ENCODE measurements at regions not wholly inside any gene's neighbourhood (a gene's known extent, or its start where the extent isn't known, plus 50 kb on each side); places are given as distances from the start of the nearest gene placed in this dataset.

DNA sequence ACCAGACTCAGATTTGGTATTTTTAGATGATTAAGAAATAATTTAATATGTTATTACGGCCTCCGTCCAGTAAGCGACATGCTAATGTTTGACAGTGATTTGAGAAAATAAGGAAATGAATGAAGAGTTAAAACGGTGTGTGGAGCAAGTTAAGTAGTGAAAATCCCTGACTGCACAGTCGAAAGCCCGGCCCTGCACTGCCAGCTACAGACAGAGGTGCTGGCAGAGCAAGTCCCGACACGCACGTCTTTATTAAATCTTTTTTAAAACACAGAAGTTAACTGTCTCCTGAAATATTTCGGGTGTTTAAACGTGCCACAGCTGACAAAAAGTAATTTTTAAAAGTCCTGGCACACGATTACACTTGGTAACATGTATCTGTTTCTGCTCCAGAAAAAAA lies 293.4 kb upstream of the RNF32 start:
- H3K27me3 ChIP-seq (ENCODE audit: control insufficient read depth, insufficient read depth, low read length) = peaks cover 7% of the 10 kb centered on the region; the same call in 1 of the 2 replicates
- no peak overlapping the region for H3K27ac ChIP-seq (ENCODE audit: low read length)
- no peak for TF ChIP-seq TCF7L2 (IDR thresholded peaks at IDR 0.05; ENCODE audit: low read depth, low read length)
- TF ChIP-seq, protein P1, sequence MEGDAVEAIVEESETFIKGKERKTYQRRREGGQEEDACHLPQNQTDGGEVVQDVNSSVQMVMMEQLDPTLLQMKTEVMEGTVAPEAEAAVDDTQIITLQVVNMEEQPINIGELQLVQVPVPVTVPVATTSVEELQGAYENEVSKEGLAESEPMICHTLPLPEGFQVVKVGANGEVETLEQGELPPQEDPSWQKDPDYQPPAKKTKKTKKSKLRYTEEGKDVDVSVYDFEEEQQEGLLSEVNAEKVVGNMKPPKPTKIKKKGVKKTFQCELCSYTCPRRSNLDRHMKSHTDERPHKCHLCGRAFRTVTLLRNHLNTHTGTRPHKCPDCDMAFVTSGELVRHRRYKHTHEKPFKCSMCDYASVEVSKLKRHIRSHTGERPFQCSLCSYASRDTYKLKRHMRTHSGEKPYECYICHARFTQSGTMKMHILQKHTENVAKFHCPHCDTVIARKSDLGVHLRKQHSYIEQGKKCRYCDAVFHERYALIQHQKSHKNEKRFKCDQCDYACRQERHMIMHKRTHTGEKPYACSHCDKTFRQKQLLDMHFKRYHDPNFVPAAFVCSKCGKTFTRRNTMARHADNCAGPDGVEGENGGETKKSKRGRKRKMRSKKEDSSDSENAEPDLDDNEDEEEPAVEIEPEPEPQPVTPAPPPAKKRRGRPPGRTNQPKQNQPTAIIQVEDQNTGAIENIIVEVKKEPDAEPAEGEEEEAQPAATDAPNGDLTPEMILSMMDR (IDR thresholded peaks at IDR 0.05) = no peak
- TF ChIP-seq POLR2AphosphoS5 (IDR thresholded peaks at IDR 0.05; ENCODE audit: low read depth, low read length) = no peak
- no peak for TF ChIP-seq SIN3A (IDR thresholded peaks at IDR 0.05; ENCODE audit: borderline replicate concordance, insufficient read depth, low read depth, low read length)
- TF ChIP-seq, protein P2, sequence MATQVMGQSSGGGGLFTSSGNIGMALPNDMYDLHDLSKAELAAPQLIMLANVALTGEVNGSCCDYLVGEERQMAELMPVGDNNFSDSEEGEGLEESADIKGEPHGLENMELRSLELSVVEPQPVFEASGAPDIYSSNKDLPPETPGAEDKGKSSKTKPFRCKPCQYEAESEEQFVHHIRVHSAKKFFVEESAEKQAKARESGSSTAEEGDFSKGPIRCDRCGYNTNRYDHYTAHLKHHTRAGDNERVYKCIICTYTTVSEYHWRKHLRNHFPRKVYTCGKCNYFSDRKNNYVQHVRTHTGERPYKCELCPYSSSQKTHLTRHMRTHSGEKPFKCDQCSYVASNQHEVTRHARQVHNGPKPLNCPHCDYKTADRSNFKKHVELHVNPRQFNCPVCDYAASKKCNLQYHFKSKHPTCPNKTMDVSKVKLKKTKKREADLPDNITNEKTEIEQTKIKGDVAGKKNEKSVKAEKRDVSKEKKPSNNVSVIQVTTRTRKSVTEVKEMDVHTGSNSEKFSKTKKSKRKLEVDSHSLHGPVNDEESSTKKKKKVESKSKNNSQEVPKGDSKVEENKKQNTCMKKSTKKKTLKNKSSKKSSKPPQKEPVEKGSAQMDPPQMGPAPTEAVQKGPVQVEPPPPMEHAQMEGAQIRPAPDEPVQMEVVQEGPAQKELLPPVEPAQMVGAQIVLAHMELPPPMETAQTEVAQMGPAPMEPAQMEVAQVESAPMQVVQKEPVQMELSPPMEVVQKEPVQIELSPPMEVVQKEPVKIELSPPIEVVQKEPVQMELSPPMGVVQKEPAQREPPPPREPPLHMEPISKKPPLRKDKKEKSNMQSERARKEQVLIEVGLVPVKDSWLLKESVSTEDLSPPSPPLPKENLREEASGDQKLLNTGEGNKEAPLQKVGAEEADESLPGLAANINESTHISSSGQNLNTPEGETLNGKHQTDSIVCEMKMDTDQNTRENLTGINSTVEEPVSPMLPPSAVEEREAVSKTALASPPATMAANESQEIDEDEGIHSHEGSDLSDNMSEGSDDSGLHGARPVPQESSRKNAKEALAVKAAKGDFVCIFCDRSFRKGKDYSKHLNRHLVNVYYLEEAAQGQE (IDR thresholded peaks at IDR 0.05; ENCODE audit: insufficient read depth in 1 of 2, low read depth in 2 of 2, low read length in 1 of 2) = no peak
- intact Hi-C loops (cut with micrococcal nuclease; ENCODE audit: unreplicated experiment) = no loop called here
- H3K9me3 ChIP-seq (ENCODE audit: control insufficient read depth, insufficient read depth, low read depth, low read length) = no peaks in the 10 kb centered on the region
- POLR2A ChIA-PET = no interaction called here
- no peaks in the 10 kb centered on the region for H3K36me3 ChIP-seq (ENCODE audit: control insufficient read depth, insufficient read depth, low read length)
- H3K4me3 ChIP-seq (ENCODE audit: low read depth in 2 of 2, low read length in 2 of 2) = no peak overlapping the region
- CTCF ChIA-PET = no interaction called here
- H3K4me1 ChIP-seq (ENCODE audit: control insufficient read depth, insufficient read depth, low read length) = no peaks in the 10 kb centered on the region
- ATAC-seq = no peak
- BruUV-seq (replicated peaks) = no TSS peak
- no peak for DNase-seq (ENCODE audit: low read depth, low spot score)
- in situ Hi-C loops (cut with HindIII; ENCODE audit: low pct_unique_long_range_greater_than_20kb, low sequenced_read_pairs) = no loop called here

DNA sequence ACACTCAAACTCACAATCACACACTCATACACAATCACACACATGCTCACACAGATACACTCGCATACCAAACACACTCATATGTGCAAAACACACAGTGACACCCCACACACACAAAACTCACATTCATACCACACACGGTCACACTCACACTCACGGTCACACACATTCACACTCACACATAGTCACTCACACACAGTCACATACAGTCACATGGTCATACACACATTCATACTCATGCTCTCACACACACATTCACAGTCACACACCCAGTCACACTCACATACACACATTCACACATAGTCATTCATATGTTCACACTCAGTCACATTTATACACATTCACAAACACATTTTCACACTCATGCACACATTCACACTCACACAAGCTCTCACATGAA lies 296.0 kb upstream of the RNF32 start:
- ChIA-PET CTCF (no interaction called here), POLR2A (no interaction called here)
- ATAC-seq (no peak), DNase-seq (ENCODE audit: low read depth, low spot score) (no peak)
- Histone ChIP-seq H3K4me1 (ENCODE audit: control insufficient read depth, insufficient read depth, low read length) (no peaks in the 10 kb centered on the region), H3K27ac (ENCODE audit: low read length) (no peak overlapping the region), H3K36me3 (ENCODE audit: control insufficient read depth, insufficient read depth, low read length) (no peaks in the 10 kb centered on the region), H3K9me3 (ENCODE audit: control insufficient read depth, insufficient read depth, low read depth, low read length) (no peaks in the 10 kb centered on the region), H3K4me3 (ENCODE audit: low read depth in 2 of 2, low read length in 2 of 2) (no peak overlapping the region), H3K27me3 (ENCODE audit: control insufficient read depth, insufficient read depth, low read length) (peaks cover under 1% of the 10 kb centered on the region; the same call in 1 of the 2 replicates)
- in situ Hi-C loops (cut with HindIII; ENCODE audit: low pct_unique_long_range_greater_than_20kb, low sequenced_read_pairs) = no loop called here
- TF ChIP-seq, protein P1 (IDR thresholded peaks at IDR 0.05) = no peak
- TF ChIP-seq, protein P2 (IDR thresholded peaks at IDR 0.05; ENCODE audit: insufficient read depth in 1 of 2, low read depth in 2 of 2, low read length in 1 of 2) = no peak
- TF ChIP-seq POLR2AphosphoS5 (IDR thresholded peaks at IDR 0.05; ENCODE audit: low read depth, low read length) (no peak), SIN3A (IDR thresholded peaks at IDR 0.05; ENCODE audit: borderline replicate concordance, insufficient read depth, low read depth, low read length) (no peak), TCF7L2 (IDR thresholded peaks at IDR 0.05; ENCODE audit: low read depth, low read length) (no peak)
- BruUV-seq (replicated peaks) = no TSS peak
- intact Hi-C loops (cut with micrococcal nuclease; ENCODE audit: unreplicated experiment) = no loop called here

All from Panc1 (cell line).